CD1c-positive myeloid dendritic cell (primary cell): ENCODE measurements at regions not wholly inside any gene's neighbourhood (a gene's known extent, or its start where the extent isn't known, plus 50 kb on each side); places are given as distances from the start of the nearest gene placed in this dataset.

Source experiments
- DNase-seq: peaks from one replicate; pipeline ENCODE4 v3.0.0-alpha.2; 2016; ENCODE audit errors: extremely low spot score

DNA sequence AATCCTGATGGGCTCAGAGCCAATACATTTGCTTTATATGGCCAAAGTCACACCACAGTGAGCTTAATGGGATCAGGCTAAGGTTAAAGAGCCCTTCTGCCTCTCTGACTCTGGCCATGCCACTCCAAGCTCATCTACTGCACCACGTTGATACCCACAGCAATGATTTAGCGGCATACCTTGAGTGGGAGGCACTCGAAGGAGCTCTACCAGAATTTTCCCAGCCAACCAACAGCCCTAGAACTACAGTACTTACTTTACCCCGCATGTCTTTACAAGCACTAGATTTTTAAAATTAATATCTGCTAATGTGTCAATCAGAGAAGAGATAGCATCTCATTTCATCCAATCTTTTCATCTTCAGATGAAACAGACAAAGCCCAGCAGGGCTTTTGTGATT lies 300.5 kb downstream of the GRIN2B start:
- DNase-seq, result no peak

DNA sequence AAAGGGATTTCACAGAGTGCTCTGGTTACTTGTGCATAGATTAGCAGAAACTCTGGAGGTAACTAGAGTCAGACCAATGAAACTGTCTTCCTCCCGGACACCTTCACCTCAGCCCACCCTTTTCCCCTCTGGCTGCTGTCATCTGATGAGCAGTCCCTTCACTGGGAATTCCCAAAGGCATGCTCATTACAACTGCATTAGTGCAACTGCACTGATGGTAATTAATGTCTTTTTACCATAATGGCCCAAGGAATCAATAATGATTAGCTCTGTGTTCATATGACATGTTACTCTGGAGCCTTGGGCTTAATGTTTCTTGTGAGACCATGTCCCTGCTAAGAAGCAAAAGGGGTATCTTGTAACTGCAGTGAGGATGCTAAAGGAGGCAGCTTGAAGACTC lies 304.5 kb downstream of the GRIN2B start:
- DNase-seq, result no peak

DNA sequence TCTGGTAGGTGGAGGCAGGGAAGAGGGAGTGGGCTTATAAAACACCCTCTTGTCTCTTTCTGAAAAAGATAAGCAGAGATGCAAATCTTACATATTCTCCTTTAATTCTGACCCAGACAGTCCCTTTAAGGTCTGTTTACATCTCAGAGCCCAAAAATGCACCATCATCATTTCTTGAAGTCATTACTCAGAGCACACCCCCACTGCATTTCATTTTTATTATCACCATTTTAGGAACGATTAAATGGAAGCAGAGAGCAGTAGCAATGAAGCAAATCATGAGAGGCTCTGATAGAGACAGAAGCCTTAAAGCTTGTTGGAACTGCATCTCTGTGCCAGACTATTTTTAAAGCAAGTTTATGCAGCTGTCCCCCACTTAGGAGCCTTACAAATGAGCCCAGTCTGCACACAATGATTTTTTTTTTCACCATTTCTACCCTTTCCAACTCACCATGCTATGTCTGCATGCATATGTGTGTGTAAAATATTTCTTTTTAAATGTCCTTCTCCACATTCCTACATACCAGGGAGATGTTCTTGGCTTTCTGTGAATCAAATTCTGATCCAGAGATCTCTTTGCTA lies 311.0 kb downstream of the GRIN2B start:
- no peak for DNase-seq

DNA sequence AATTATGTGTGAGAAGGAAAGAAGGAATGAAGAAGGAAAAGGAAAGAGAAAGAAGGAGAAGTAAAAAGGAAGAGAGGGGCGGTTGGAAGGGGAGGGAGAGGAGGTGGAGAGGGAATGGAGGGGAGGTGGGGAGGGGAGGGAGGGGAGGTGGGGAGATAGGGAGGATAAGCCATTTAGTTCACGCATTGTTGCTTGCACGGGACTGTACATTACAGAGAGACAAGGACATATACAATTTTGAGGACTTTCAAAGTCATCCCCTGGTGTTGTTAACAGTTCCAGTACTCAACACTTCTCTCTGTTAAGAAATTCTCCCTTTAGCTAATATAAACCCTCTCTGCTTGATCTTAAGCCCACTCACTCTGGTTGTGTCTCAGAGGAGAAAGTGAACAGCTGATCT lies 312.5 kb downstream of the GRIN2B start:
- no peak for DNase-seq

DNA sequence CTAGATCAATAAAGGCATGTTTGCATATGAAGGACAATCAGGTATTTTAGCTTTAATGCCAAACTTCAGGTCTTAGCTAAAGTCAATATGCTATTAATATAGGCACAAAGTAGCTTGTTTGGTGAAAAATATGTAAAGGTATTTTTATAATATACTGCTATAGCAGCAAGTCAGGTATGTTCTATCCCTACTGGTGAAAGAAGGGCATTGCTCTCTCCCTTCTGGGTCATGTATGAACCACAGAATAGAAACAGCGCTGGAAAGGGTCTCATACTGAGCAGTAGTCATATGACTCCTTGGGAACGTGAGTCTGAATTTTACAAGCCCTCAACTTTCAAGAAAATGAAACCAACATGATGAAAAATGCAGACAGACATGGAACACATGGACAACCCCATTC lies 314.6 kb downstream of the GRIN2B start:
- no peak for DNase-seq

DNA sequence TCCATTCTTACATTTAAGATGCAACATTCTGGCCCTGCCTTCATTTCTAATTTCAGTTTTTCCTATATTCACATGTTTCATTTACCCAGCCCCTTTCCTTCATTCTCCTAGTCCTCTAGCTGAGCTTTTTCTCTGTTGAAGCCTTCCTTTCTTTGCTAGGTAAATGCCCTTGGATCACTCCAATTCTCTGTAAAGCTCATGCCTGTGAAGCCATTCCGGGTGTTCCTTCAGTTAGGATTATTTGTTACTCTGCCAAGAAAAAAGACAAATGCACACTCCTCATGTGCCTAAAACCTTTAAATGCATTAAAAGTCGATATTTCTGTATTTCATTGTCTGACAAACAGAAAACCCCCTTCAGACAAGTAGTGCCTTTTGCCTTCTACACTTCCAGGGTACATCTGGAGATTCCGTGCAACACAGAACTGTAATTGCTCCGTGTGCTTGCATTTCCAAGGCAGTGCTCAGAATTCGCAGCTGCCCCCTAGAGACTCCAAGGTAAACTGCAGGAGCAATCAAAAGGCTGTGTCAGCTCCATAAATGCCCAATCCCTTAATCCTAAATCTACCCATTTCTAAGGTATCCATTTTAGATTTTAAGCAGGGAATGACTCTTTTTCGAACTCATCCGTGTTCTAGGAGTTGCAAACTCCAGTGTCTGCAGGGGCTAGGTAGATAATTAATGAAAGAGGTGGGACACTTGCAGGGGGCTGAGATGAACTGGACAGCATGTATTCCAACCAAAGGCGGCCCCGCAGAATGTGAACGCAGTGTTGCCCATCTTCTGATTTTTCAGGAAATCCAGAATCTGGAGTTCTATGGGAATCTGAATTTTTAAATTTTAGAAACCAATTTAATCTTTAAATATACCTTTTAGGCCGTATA lies 320.2 kb downstream of the GRIN2B start:
- DNase-seq, result peak; percentile 25

DNA sequence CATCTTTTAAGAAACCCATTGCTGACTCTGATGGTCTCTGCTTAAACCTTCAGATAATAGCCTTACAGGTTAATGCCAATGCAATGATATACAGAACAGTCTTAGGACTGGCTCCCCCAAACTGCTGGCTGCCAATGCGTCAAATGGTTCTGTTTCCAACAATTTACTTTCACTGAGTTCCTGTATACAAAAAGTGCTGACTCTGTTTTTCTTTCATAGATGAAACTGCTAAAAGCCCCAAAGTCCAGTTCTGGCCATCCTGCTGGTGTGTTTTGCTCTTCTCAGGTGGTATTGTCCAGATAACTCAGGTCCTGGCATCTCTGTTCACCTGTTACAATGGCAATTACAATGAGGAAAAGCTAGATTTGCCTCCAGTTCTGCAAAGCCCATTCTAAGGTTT lies 326.9 kb downstream of the GRIN2B start:
- no peak for DNase-seq

DNA sequence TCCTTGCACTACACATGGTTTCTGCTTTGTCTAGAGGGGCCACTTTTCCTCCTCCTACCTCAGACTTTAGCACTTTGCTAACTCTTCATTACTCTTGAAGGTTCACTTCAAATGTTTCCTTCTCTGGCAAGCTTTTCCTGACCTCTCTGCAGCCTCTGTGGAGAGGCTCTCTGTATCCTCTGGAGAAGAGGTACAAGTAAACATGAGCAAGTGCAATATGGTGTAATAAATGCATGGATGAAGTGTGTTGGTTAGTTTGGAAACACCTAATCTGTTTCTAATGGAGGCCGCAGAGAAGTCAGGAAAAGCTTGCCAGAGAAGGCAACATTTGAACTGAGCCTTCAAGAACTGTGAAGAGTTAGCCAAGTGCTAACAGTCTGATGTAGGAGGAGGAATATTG lies 329.3 kb downstream of the GRIN2B start:
- DNase-seq, result no peak

DNA sequence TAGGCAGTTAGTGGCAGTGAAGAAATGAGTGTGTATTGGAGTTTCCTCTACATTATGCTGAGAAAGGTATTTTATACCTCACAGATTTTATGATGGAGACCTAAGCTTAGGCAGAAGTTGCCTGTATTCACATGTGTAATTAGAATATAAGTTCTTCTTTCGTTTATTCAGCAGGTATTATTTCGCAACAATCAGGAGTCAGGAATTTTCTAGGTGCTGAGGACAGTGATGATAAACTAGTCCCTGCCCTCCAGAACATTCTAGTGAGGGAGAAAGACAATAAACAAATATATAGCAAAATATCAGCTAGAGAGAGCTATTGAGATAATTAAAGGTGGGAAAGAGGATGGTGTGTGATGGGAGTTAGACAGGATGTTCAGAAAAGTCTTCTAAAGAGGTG lies 345.7 kb downstream of the GRIN2B start:
- no peak for DNase-seq

DNA sequence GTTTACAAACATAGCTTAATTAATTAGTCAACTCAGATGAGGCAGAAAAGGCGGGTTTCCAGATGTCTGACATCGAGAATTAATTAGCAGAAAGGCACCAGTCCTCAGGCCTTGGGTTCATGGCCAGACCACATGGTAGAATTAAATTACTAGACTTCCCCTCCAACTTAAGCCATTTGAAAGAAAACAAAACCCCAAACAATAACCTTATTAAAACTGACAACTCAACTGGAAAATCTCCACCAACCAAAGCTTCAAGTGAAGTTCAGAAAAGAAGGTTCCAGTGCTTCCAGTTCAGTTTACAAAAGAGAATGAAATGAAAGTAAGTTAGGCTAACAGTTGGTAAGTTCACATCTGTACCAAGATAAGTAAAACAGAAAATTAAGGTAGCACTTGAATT lies 349.5 kb downstream of the GRIN2B start:
- DNase-seq, result no peak

DNA sequence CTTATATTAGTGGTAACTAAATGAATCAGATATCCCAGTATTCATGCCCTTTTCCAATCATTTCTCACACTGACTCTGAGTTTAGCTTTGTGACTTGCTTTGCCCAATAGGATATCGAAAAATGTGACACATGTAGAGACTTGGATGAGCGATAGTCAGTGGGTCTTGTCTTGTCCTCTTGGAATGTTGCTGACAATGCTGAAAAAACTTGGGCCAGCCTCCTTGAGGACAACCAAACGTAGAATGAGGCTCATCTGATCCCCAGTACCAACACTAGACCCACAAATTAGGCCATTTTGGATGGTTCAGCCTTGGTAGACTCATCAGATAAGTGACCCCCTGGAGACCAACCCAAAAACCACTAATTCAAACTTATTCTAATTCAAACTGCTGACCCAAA lies 351.0 kb downstream of the GRIN2B start:
- DNase-seq, result no peak

DNA sequence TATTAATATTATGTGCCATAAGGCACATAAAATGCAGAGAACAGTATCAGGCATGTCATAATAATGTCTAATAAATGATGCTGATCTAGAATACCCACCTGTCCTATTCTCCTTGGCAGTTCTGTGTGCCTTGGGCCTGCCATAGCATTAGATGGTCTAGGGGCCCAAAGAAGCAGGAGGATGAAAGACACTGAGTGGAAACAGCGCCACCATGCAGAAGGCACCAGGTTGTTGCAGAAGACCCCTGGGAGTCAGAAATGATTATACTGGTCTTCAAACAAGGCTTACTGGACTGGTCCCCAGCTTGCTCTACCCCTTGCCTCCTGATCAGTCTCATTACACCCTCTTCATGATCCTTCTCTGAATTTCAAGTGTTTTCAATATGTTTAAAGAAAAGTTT lies 353.3 kb downstream of the GRIN2B start:
- no peak for DNase-seq

DNA sequence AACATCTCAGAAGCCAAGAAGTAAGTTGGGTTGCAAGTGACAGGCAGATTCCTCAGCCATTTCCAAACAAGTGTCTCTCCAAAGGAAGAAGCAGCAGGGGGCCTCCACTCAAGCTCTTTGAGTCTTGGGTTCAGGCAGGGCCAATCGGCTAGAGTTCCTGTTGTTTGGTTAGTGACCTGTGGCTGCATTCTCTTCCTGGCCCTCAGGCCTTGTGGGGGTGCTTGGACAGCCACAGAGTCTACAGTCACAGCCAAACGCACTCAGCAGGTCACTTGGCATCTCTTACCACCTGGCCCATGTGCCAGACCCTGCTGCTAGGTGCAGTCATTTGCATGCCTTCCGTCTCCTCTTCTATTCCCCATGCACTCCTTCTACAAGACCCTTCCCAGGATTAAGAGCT lies 353.9 kb downstream of the GRIN2B start:
- no peak for DNase-seq

DNA sequence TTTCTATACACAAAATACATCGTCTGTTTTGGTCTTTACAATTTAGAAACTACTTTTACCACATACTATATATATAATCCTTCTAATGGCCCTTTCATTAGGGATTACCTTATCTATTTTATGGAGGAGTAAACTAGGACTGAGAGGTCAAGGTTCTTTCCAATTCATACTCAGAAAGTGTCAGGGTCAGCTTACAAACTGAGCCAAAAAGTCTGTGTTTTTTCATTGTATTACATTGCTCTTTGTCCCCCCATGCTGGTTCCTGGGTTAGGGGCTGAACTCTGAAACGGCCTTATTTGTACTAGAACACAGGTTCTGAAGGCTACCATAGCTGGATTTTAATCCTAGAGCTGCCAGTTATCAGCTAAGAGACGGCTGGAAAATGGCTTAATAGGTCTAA lies 368.1 kb downstream of the GRIN2B start:
- no peak for DNase-seq

DNA sequence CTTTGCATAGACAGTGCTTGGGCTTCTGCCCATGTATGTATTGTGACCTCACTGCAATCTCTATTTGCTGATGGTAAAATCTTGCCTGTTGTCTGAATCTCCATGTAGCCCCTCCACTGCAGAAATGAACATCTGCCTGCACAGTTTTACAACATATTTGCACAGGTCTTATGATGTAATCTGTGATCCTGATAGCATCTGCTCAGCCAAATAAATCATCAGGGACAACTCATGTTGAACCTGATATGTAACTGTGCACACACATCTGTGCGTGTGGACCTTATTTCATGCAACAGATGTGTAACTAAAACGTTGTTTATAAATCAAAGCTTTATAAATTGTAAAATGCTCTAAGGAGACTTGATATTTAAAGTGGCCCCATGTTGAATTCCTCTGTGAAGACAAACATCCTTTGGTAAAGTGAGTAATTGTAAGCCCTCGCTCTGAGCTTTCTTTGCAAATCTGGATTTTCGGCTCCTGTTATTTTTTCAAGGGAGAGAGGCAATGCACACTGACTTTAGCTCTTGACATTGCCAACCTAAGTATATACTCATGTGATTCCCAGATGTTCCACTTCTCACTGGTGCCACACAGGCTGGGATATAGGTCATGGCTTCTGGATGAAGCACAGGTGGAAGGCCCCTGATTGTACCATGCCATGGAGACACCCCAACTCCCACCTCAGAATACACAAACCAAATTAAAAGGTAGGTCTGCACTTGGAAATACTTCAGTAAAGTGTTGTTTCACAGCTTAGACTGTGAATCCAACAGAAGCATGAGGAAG lies 371.3 kb downstream of the GRIN2B start:
- no peak for DNase-seq

DNA sequence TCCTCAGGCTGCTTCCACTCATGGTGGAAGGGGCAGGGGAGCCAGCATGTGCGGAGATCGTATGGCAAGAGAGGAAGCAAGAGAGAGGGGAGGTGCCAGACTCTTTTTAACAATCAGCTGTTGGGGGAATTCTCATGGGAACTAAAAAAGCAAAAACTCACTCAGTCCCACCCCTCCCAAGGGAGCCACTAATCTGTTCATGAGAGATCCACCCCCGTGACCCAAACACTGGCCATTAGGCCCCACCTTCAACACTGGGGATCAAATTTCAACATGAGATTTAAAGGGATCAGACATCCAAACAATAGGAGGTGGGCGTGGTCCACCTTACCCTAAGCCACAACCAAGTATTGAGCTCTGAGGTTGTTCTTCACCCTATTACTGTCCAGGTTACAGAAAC lies 375.1 kb downstream of the GRIN2B start:
- DNase-seq, result no peak

DNA sequence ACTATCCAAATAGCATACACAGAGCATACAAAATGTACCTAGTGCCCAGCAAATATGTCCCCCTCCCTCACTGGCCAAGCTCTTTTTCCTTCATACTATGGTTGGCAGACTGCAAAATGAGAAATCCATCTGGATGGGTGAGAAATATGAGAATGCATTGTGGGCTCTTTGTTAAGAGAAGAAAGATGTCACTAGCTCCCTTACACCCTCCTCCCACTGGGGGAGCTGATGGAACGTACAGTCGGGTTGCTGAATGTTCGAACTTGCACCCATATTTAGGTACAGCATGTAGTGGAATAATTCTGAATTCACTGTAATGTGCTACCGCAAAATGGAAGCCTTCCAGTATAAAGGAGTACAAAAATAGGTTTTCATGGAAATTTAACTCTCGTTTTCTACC lies 377.4 kb downstream of the GRIN2B start:
- DNase-seq, result no peak

DNA sequence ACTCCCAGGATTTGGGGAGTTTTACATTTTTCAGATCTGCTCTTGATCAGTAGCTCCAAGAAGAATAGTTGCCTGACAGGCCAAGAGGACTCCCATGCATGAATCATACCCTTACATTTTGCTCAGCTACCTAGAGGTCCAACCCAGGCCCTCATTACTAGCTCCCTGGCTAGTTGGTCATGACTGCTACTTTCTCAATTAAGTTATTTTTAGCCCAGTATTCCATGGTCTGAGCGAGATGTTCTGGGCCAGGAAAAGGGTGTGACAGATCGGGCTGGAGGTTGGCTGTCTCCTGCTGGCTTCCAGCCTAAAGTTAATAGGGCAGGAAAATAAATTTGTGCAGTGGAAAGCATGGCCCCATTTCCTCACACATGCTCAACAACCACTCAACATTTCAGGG lies 379.2 kb downstream of the GRIN2B start:
- DNase-seq, result no peak

DNA sequence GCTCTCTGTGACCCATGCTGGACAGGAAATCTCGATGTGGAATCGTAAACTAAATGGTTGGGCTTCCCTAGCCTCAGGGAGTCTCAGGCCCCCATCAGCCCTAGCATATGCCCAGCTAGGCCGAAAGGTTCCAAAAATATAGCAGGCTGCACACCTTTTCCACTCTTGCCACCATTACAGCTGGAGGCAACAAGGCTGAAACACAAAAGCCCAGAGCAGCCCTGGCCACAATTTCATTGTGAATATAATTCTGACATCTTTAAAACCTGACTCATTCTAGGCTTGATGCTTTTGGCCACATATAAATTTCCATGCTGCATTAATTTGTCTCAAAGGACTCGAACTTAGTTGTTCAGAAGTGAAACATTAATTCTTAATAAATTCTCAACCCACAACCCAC lies 382.2 kb downstream of the GRIN2B start:
- no peak for DNase-seq

DNA sequence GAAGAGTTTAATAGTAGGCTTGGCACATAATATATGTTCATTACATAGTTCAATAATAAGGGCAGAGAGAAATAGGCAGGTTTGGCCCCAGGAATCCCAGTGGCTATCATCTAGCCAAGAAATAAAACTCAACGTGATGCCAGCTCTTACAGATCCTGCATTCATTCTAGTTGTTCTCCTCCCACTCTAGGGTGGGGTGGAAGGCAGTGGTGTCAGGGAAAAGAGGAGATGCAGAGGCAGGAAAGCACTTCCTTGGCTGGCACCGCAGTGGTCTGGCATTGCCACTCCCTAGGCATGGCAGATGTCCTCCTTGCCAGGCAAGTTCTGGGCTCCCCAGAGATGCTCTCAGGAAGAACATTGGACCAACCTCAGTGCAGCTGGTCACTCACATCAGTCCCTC lies 383.6 kb downstream of the GRIN2B start:
- no peak for DNase-seq

DNA sequence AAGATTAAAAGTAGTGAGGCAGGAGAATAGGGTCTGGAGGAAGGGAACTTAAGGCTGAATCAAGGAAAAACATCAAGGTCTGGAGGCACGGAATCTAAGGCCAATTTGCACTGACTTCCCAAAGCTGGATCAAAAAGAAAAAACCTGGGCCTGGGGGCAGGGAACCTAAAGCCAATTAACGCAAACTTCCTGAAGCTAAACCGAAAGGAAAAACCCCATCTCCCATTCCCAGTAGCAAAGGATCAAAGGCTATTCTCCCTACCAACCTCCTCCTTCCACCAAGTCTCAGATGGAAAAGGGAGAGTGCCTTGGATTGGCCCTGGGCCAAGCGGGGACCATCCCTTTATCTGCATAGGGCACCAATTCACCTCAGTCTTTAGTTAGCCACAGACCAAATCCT lies 384.2 kb downstream of the GRIN2B start:
- no peak for DNase-seq

DNA sequence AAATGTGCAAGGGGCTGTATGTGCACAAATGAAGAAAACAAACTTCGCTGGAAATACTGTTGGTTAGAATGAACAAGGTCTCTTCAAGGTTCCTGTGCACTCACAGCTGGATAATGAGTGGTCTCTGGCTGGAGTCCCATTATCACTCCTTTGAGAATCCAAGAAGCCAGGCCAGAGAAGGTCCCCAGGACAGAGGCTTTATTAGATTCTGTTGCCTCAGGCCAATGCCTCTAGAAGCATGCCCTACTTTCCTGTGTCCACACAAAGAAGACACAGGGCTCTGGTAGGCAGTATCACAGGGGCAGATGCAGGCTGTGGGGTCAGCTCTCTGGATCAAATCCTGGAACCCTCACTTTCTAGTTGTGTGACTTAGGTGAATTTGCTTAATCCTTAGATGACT lies 384.7 kb downstream of the GRIN2B start:
- DNase-seq, result no peak
